Sigmoid colon (tissue), 6 donors: ENCODE measurements at regions not wholly inside any gene's neighbourhood (a gene's known extent, or its start where the extent isn't known, plus 50 kb on each side); places are given as distances from the start of the nearest gene placed in this dataset.

Experiments
- DNase-seq: peaks from one replicate; pipeline ENCODE4 v3.0.0-alpha.2; 2019
- H3K27ac ChIP-seq, 4 donors: fragments of 200-600 bp; sonication (generic); one replicate each; pipeline ENCODE4 v1.5.1; 2016 to 2019; ENCODE audit warnings: mild to moderate bottlenecking in 1 of 4
- H3K27me3 ChIP-seq, 3 donors: fragments of 200-600 bp; sonication (generic); one replicate each; pipeline ENCODE4 v1.5.1; 2019; ENCODE audit warnings: mild to moderate bottlenecking in 1 of 3
- H3K36me3 ChIP-seq, 4 donors: fragments of 200-600 bp; sonication (generic); one replicate each; pipeline ENCODE4 v1.5.1; 2016 to 2019
- H3K4me1 ChIP-seq, 4 donors: fragments of 200-600 bp; sonication (generic); one replicate each; pipeline ENCODE4 v1.5.1; 2017 to 2019
- H3K4me3 ChIP-seq, 4 donors: fragments of 200-600 bp; sonication (generic); one replicate each; pipeline ENCODE4 v1.5.1; 2017 to 2019; ENCODE audit warnings: mild to moderate bottlenecking in 2 of 4, moderate library complexity in 1 of 4
- H3K9me3 ChIP-seq, 4 donors: fragments of 200-600 bp in 3 of 4; sonication (generic) in 3 of 4; one replicate each; pipeline versions ENCODE4 v1.5.1 to v1.6.1; 2013 to 2019
- EP300 ChIP-seq, 4 donors: sonication (generic); formaldehyde crosslinking; IDR thresholded peaks; one replicate each; pipeline ENCODE4 v1.6.1; 2017; ENCODE audit warnings: antibody characterized with exemption in 4 of 4
- POLR2A ChIP-seq, 2 donors: fragments of 450-650 bp; IDR thresholded peaks; one replicate each; pipeline ENCODE4 v1.6.1; 2016; ENCODE audit warnings: antibody characterized with exemption in 2 of 2, mild to moderate bottlenecking in 2 of 2, moderate library complexity in 2 of 2
- POLR2AphosphoS5 ChIP-seq, 4 donors: sonication (generic); formaldehyde crosslinking; IDR thresholded peaks; one replicate each; pipeline ENCODE4 v1.6.1; 2017; ENCODE audit warnings: antibody characterized with exemption in 4 of 4
- WGBS, 2 donors: extraction: QIAGEN DNeasy Blood & Tissue Kit; methylation state at CpG; one replicate each; pipeline ENCODE4 v1.1.7; 2013; 5-methylcytosine and 5-hydroxymethylcytosine counted together
- intact Hi-C: fragments of 100-400 bp; cut with DNase I; formaldehyde crosslinking; loops from one replicate; pipeline ENCODE4 v1.15.1; 2023
- TF ChIP-seq, protein P1 (sequence below), 4 experiments: fragments of 450-650 bp in 3 of 4; fragments of 200-600 bp in 1 of 4; IDR thresholded peaks; one replicate each; pipeline ENCODE4 v1.5.1; 2016 to 2019; ENCODE audit warnings: antibody characterized with exemption in 4 of 4, mild to moderate bottlenecking in 3 of 4, moderate library complexity in 2 of 4
- donor health status: healthy with polysubstance abuse.
- donor health status: healthy.

DNA sequence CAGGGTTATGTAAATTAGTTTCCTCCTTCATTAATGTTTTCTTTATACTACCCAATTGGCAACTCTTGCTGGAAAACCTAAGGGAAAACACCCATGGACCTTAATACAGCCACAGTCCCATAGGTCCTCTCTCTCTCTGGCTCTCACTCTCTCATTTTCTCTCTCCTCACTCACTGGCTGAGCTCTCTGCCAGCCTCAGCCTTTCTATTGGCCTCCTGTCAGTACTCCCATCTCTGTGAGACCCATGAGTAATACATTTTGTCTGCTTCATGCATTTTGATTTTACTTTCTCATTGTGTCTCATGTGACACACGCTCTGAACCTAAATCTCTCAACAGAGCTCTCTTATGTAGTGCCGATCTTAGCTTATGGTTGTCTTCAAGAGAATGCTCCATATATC, 907.5 kb downstream of the C6orf118 start:
- TF ChIP-seq POLR2AphosphoS5 (IDR thresholded peaks at IDR 0.05), result no peak
- no peak for TF ChIP-seq EP300 (IDR thresholded peaks at IDR 0.05)
- TF ChIP-seq POLR2A (IDR thresholded peaks at IDR 0.05), result no peak
- TF ChIP-seq, protein P1, sequence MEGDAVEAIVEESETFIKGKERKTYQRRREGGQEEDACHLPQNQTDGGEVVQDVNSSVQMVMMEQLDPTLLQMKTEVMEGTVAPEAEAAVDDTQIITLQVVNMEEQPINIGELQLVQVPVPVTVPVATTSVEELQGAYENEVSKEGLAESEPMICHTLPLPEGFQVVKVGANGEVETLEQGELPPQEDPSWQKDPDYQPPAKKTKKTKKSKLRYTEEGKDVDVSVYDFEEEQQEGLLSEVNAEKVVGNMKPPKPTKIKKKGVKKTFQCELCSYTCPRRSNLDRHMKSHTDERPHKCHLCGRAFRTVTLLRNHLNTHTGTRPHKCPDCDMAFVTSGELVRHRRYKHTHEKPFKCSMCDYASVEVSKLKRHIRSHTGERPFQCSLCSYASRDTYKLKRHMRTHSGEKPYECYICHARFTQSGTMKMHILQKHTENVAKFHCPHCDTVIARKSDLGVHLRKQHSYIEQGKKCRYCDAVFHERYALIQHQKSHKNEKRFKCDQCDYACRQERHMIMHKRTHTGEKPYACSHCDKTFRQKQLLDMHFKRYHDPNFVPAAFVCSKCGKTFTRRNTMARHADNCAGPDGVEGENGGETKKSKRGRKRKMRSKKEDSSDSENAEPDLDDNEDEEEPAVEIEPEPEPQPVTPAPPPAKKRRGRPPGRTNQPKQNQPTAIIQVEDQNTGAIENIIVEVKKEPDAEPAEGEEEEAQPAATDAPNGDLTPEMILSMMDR (IDR thresholded peaks at IDR 0.05), result no peak
- Histone ChIP-seq H3K9me3 (no peaks in the 10 kb centered on the region), H3K36me3 (no peaks in the 10 kb centered on the region), H3K4me3 (no peak overlapping the region), H3K27ac (no peak overlapping the region), H3K27me3 (no peaks in the 10 kb centered on the region), H3K4me1 (no peaks in the 10 kb centered on the region)
- 94 to 95% methylated on average over 2 of the region's 2 CpGs for WGBS, 2 donors
- intact Hi-C loops, result no loop called here
- no peak for DNase-seq

DNA sequence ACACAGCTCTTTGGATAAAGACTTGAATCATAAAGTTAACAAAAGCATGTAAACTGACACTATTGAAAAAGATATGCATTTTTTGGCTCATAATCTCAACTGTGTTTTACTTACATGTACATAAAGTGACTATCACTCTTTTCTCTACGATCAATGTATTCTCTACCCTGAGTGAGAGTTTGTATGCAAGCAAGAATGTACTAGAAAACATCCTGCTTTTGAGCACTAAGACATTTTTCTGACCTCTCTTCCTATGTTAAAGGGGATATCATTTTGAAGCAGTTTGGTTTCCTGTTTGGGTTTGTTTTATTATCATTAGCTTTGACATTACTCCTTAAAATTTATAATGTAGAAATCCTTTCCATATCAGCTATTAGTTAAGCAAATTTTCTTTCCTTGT, 910.8 kb downstream of the C6orf118 start:
- WGBS, 2 donors, result 71 to 76% methylated on average over 1 of the region's 1 CpG
- H3K4me1 ChIP-seq, result peaks cover 0 to 4% (median 0%) of the 10 kb centered on the region in 4 donors
- no peaks in the 10 kb centered on the region for H3K9me3 ChIP-seq
- no peak overlapping the region for H3K4me3 ChIP-seq
- intact Hi-C loops, result no loop called here
- TF ChIP-seq, protein P1 (IDR thresholded peaks at IDR 0.05), result no peak
- no peak for TF ChIP-seq POLR2A (IDR thresholded peaks at IDR 0.05)
- no peak for TF ChIP-seq POLR2AphosphoS5 (IDR thresholded peaks at IDR 0.05)
- TF ChIP-seq EP300 (IDR thresholded peaks at IDR 0.05), result no peak
- no peaks in the 10 kb centered on the region for H3K36me3 ChIP-seq
- H3K27me3 ChIP-seq, result no peaks in the 10 kb centered on the region
- no peak for DNase-seq
- H3K27ac ChIP-seq, result no peak overlapping the region

DNA sequence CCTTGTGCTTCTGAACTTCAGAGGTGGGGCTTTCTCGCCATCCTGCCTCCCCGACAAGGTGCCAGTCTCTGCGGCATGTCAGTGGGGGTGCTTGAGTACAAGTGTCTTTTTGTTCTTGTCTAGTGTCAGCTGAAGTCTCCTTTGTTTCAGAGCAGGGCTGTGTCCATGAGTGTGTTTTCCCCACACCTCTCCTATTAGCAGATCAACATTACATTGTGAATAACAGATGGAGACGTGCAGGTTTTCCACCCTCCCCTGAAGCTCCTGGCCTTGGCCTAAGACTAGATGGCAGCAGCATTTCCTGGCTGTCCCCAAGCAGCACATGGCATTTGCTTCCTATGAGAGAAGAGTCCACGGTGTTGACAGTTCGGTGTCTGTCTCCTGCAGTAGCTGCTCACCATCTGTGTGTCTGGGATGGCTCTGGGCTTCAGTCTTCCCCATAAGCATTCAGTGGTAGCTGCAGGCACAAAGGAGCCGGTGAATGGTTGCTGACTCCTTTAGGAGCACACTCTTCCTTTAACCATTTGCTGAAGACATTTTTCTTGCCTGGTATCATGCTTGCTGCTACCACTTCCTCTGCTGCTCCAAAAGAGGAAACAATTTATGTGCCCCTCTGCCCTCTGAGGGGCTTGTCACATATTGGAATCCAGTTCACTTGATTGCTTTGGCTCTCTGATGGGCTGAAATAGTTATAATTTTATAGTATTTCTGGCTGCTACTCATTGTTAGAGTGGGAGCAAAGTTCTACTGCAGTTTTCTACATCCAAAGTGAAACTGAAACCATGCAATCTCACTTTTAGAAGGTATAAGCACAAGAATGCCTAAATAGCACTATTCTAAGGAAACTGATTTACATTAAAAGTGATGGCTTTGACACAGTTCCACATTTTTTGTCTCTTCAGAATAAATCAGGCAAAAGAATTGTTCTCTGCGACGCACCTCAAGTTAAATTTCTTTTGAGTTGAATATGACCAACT, 913.0 kb downstream of the C6orf118 start:
- H3K27ac ChIP-seq, result peak overlapping the region in 3 of 4 donors; percentile 12 to 33 (median 18)
- no peak for DNase-seq
- intact Hi-C loops, result no loop called here
- TF ChIP-seq, protein P1 (IDR thresholded peaks at IDR 0.05), result no peak
- TF ChIP-seq POLR2A (IDR thresholded peaks at IDR 0.05) (no peak), EP300 (IDR thresholded peaks at IDR 0.05) (no peak), POLR2AphosphoS5 (IDR thresholded peaks at IDR 0.05) (no peak)
- H3K36me3 ChIP-seq, result no peaks in the 10 kb centered on the region
- H3K27me3 ChIP-seq, result no peaks in the 10 kb centered on the region
- 78 to 88% methylated on average over 9 of the region's 9 CpGs for WGBS, 2 donors
- H3K9me3 ChIP-seq, result no peaks in the 10 kb centered on the region
- peaks cover 0 to 4% (median 0%) of the 10 kb centered on the region in 4 donors for H3K4me1 ChIP-seq
- peak overlapping the region in 3 of 4 donors; percentile 10 to 19 (median 12) for H3K4me3 ChIP-seq

DNA sequence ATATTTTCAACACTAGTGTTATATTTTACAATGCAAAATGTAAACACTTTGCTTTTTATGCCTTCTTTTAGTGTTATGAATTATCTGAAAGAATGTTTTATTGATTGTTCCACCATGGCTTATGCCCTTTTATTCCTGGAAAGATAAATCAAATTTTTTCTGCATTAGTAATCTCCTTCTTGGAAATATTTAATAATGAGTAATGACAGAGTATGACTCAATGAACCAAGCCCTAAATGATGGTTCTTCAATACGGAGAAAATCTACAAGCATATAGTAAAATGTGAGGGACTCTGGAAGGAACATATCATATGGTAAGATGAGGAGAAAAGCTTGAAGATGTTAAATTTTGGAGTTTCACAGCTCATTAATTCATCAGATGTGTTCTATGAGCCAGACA, 929.6 kb downstream of the C6orf118 start:
- Histone ChIP-seq H3K9me3 (peaks cover 0 to 3% (median 0%) of the 10 kb centered on the region in 4 donors), H3K27ac (no peak overlapping the region), H3K4me1 (no peaks in the 10 kb centered on the region), H3K27me3 (no peaks in the 10 kb centered on the region), H3K36me3 (no peaks in the 10 kb centered on the region), H3K4me3 (no peak overlapping the region)
- TF ChIP-seq POLR2AphosphoS5 (IDR thresholded peaks at IDR 0.05) (no peak), POLR2A (IDR thresholded peaks at IDR 0.05) (no peak)
- intact Hi-C loops, result no loop called here
- WGBS, 2 donors, result 84 to 91% methylated on average over 1 of the region's 1 CpG
- no peak for DNase-seq

DNA sequence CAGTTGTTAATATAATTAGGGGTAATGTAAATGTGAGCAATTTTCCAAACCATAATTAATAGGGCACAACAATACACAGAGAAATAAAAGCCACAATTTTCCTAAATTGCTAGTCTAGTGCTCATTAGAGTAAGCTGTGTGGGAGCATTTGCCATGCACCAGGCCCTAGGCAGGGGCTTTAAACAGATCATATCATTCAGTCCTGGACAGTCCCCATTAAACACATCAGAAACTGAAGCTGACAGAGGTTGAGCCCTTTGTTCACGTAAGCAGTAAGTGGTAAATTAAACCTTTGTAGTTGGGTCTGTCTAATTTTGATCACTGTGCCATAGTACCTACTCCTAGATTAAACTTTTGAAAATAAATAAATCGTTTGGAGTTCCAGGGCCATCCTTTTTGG, 931.1 kb downstream of the C6orf118 start:
- no peak for TF ChIP-seq POLR2AphosphoS5 (IDR thresholded peaks at IDR 0.05)
- TF ChIP-seq EP300 (IDR thresholded peaks at IDR 0.05), result no peak
- TF ChIP-seq POLR2A (IDR thresholded peaks at IDR 0.05), result no peak
- TF ChIP-seq, protein P1 (IDR thresholded peaks at IDR 0.05), result no peak
- intact Hi-C loops, result no loop called here
- H3K9me3 ChIP-seq, result peaks cover 0 to 3% (median 0%) of the 10 kb centered on the region in 4 donors
- no peak overlapping the region for H3K27ac ChIP-seq
- no peaks in the 10 kb centered on the region for H3K36me3 ChIP-seq
- DNase-seq, result no peak
- 51 to 64% methylated on average over 2 of the region's 2 CpGs for WGBS, 2 donors
- no peaks in the 10 kb centered on the region for H3K27me3 ChIP-seq
- H3K4me1 ChIP-seq, result no peaks in the 10 kb centered on the region
- H3K4me3 ChIP-seq, result no peak overlapping the region
